Effector memory CD8-positive, alpha-beta T cell (primary cell): ENCODE measurements at regions not wholly inside any gene's neighbourhood (a gene's known extent, or its start where the extent isn't known, plus 50 kb on each side); places are given as distances from the start of the nearest gene placed in this dataset.

Experiments
- ATAC-seq: fragments of 150-1000 bp; cut with Tn5 transposase; replicated peaks from 2 replicates; pipeline ENCODE4 v1.10.0; 2021; ENCODE audit warnings: mild to moderate bottlenecking, moderate library complexity
- DNase-seq, 3 experiments: peaks; one replicate each; pipeline ENCODE4 v3.0.0; 2021
- H3K27ac Mint-ChIP-seq, 2 donors: one replicate each; pipeline ENCODE4 v1.8.0; 2022; ENCODE audit warnings: mild to moderate bottlenecking in 2 of 2, mixed read lengths in 2 of 2, moderate library complexity in 2 of 2
- H3K27me3 Mint-ChIP-seq, 2 donors: one replicate each; pipeline ENCODE4 v1.8.0; 2022; ENCODE audit warnings: mixed read lengths in 2 of 2
- H3K36me3 Mint-ChIP-seq: one replicate; pipeline ENCODE4 v1.8.0; 2022; ENCODE audit warnings: mild to moderate bottlenecking, moderate library complexity, mixed read lengths; ENCODE audit not compliant: insufficient read depth
- H3K4me1 Mint-ChIP-seq, 2 donors: one replicate each; pipeline ENCODE4 v1.8.0; 2022; ENCODE audit warnings: low read depth in 2 of 2, mixed read lengths in 2 of 2
- H3K4me3 Mint-ChIP-seq, 2 donors: one replicate each; pipeline ENCODE4 v1.8.0; 2022; ENCODE audit warnings: mild to moderate bottlenecking in 2 of 2, mixed read lengths in 2 of 2, moderate library complexity in 2 of 2
- H3K9me3 Mint-ChIP-seq, 2 donors: one replicate each; pipeline ENCODE4 v1.8.0; 2022; ENCODE audit warnings: mixed read lengths in 2 of 2

DNA sequence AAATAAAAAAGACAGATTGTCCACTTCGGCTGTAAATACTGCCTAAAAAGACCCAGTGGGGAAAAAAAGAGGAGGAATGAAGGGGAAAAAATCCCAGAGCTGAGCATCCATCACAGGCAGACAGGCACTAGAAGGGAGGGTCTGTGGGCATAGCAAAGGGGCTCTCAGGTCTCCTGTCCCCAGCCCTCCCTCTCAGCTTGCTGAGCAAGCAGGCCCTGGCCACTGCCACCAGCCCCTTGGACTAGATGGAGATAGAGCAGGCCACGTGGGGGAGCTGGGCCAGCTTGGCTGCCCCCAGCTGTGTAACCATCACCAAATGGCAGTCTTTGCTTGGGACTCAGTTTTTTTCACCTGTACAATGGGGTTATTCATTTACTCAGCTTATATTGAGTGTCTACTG is 141.6 kb upstream of the UNC5B start:
- Mint-ChIP-seq H3K27ac (no peak overlapping the region), H3K4me1 (no peaks in the 10 kb centered on the region), H3K36me3 (no peaks in the 10 kb centered on the region), H3K9me3 (no peaks in the 10 kb centered on the region), H3K4me3 (no peak overlapping the region), H3K27me3 (peaks cover 18 to 27% of the 10 kb centered on the region in 2 donors)
- ATAC-seq (no peak), DNase-seq (no peak)

DNA sequence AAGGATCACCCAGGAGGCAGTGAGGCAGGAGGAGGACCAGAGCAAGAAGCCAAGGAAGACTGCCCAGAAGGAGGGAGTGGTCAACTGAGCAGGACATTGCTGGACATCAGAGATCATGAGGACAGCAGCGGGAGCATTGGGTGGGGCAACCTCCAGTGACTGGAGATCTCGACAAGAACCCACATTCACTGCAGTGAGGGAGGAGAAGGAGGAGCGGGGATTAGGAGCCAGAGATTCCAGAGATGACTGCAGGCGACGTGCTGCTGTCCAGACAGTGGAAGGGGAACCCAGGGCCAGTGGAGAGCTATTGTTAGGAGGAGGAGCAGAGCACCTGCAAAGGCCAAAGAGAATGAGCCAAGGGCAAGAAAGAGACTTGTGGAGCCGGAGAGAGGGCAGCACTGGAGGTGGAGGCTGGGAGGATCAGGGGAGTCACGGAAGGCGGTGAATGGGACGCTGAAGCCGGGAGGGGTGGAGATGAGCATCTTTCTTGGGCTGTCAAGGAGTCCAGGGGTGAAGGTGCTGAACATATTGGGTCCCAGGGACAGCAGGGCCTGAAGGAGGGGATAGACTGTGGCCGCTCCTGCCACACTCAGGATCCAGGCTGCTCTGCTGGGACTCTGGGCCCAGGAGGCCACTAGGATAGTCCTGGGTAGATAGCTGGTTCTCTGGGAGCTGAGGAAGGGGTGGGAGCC is 140.1 kb upstream of the UNC5B start:
- Mint-ChIP-seq H3K9me3 (no peaks in the 10 kb centered on the region), H3K4me1 (no peaks in the 10 kb centered on the region), H3K36me3 (no peaks in the 10 kb centered on the region), H3K4me3 (no peak overlapping the region), H3K27me3 (peaks cover 18 to 30% of the 10 kb centered on the region in 2 donors), H3K27ac (no peak overlapping the region)
- no peak for ATAC-seq
- no peak for DNase-seq

DNA sequence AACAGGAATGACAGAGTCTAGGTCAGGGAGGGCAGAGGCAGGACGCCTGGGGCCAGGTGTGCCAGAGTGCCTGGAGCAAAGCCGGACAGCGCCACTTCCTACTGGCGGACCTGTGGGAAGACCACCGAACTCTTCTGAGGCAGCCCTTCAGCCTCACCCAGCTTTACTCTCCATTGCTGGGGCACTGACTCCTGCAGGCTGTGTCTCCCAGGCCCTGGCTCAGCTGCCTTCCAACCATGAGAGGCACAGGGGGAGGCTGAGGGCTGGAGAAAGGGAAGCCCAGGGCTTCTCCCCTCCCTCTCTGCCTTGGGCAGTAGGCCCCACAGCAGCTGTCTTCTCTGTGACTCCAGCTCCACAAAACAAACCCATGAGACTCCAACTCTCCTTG is 139.6 kb upstream of the UNC5B start:
- Mint-ChIP-seq H3K27ac (no peak overlapping the region), H3K27me3 (peaks cover 18 to 35% of the 10 kb centered on the region in 2 donors), H3K4me3 (no peak overlapping the region), H3K36me3 (no peaks in the 10 kb centered on the region), H3K4me1 (no peaks in the 10 kb centered on the region), H3K9me3 (no peaks in the 10 kb centered on the region)
- DNase-seq (no peak), ATAC-seq (no peak)

DNA sequence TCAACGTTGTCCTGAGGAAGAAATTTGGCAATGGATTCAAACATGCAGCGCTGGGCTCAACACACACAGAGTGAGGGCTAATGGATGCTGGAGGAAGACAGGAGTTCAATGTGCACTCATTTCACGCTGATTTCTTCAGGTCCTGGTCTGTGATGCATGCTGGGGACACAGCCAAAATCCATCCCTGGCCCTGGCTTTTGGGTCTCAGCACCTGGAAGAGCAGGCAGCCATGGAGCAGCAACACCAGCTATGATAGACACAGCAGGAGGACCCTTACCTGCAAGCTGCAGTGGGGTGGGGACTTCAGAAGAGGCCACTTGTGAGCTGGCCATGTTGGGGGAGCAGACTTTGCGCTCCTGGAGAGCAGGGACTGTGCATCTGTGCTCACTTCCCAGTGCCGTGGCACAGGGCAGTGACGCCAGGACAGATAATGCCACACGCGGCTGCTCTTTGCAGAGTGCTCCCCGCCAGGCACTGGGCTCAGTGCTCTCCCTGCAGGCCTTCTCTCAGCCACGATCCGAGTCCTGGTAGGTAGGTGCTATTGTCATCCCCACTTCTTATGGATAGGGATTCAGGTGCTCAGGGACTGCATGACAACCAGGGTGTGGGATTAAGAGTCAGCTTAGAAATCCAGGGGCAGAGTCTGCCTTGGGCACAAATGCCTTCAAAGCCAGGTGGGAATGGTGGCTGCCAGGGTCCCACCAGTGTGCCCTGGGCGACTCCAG is 138.8 kb upstream of the UNC5B start:
- no peak for ATAC-seq
- Mint-ChIP-seq H3K4me3 (no peak overlapping the region), H3K27me3 (peaks cover 18 to 42% of the 10 kb centered on the region in 2 donors), H3K9me3 (no peaks in the 10 kb centered on the region), H3K27ac (no peak overlapping the region), H3K4me1 (no peaks in the 10 kb centered on the region), H3K36me3 (no peaks in the 10 kb centered on the region)
- no peak for DNase-seq

DNA sequence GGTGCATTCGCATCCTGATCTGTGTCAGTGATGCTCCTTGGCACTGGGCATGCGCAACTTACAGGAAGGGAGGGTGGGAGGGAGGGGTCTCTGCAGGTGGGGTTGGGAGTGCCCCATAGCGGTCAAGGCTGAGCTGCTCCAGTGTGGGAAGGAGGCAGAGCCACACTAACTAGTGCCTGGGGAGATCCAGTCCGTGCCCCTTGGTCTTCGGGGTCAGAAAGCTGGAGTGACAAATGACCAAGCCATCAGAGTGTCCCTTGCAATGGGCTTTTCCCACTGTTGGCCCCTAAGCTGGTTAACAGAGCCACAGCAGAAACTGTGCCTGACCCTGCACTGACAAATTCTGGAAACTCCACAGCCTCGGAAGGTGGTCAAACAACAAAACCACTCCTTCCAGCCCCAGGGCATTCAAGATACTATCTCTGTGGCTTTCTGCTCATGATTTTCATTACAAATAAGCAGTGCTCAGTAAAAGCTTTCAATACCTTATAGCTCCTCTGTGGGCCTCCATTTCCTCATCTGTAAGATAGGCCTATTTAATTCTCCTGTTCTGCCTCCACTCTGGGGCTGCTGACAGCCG is 138.1 kb upstream of the UNC5B start:
- Mint-ChIP-seq H3K36me3 (no peaks in the 10 kb centered on the region), H3K27ac (no peak overlapping the region), H3K4me3 (no peak overlapping the region), H3K4me1 (no peaks in the 10 kb centered on the region), H3K9me3 (no peaks in the 10 kb centered on the region), H3K27me3 (peaks cover 18 to 48% of the 10 kb centered on the region in 2 donors)
- ATAC-seq (no peak), DNase-seq (no peak)

DNA sequence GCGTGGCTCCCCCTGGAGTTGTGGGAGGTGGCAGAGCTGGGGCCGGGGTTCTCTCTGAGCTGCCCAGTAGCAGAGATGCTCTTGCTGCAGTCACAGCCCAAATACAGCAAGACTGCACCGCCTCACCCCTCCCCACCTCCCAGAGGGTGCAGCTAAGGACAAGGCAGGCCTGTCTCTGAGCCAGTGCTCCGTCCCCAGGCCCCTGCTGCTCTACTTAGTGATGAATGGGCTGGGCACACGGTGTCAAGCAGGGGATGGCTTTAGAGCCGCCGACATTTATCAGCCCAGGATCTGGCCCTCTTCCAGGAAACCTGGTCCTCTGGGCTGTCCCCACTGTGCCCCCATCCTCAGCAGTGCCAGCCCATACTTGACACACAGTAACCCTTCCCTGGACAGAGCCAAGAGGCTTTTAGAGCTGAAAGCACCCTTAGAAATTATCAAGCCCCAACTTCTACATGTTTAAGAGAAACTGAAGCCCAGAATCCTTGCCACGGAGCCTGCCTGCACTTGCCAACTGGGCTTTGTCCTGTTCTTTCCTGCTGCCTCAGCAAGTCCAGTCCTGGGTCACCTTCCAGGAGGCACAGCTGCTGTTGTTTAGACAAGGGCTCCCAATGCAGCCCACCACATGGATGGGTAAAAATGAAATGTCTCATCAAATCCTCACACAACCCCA is 137.1 kb upstream of the UNC5B start:
- no peak for DNase-seq
- no peak for ATAC-seq
- no peaks in the 10 kb centered on the region for H3K36me3 Mint-ChIP-seq
- H3K27ac Mint-ChIP-seq, result no peak overlapping the region
- H3K4me3 Mint-ChIP-seq, result no peak overlapping the region
- H3K27me3 Mint-ChIP-seq, result peaks cover 18 to 51% of the 10 kb centered on the region in 2 donors
- H3K4me1 Mint-ChIP-seq, result no peaks in the 10 kb centered on the region
- no peaks in the 10 kb centered on the region for H3K9me3 Mint-ChIP-seq

DNA sequence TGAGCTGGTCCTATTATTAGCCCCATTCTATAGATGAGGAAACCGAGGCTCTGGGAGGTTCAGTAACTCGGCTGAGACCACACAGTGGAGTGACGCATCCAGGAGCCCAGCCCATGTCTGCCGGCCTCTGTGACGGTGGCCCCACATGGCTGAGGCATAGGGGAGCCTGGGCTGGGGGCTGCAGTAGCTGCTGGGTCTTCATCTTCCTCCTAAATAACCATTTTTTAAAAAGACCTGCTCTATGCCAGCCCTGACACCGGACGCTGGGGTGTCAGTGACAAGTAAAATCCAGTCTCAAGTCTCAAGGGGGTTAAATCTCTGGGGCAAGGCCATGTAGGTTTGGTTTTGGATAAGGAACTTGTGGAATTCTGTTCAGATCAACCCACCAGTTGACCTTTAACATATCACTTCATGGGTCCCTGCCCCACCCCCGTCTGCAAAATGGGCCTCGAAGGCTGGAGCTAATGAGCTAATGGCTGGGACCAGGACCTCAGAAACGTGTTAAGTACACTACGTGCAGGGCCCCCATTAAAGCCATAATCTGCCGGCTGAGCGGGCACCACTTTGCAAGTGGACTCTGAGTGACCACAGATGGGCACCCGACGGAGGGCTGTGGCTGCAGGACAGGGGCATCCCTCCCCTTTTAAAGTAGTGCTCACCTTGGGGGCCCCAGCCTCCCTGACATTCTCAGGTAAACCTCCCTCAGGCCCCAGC is 136.5 kb upstream of the UNC5B start:
- Mint-ChIP-seq H3K36me3 (no peaks in the 10 kb centered on the region), H3K27me3 (peaks cover 17 to 50% of the 10 kb centered on the region in 2 donors), H3K27ac (no peak overlapping the region), H3K4me1 (no peaks in the 10 kb centered on the region), H3K4me3 (no peak overlapping the region), H3K9me3 (no peaks in the 10 kb centered on the region)
- DNase-seq (no peak), ATAC-seq (no peak)

DNA sequence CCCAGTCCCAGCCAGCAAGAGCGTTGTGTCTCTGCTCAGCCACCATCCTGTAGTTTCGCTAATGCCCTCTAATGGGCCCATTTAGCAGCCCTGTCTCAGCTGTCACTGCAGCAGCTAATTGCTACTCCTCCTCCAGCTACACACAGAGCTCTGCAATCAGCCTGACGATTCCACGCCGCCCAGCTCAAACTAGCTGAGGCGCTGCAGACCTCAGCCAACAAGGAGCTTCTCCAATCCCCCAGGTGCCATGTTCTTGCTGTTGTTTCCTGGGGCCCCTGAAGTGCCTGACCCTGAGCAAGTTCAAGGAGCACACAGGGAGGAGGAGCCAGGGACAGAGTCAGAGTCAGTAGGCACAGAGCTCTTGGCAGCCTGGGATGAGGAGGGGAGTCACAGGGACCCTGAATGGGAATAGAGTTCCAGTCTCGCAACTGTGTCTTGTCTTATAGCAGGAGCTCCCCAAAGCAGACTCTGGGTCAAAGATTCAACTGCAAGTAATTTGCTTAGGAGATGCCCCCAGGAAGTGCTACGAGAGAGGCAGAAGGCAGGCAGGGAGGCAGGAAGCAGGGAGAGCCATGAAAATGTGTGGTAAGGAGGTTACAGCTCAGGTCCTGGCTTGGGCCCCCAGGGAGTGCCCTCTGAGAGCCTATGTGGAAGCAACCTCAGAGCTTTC is 135.8 kb upstream of the UNC5B start:
- H3K27ac Mint-ChIP-seq, result no peak overlapping the region
- ATAC-seq, result no peak
- H3K36me3 Mint-ChIP-seq, result no peaks in the 10 kb centered on the region
- H3K27me3 Mint-ChIP-seq, result peaks cover 10 to 50% of the 10 kb centered on the region in 2 donors
- no peaks in the 10 kb centered on the region for H3K9me3 Mint-ChIP-seq
- no peak overlapping the region for H3K4me3 Mint-ChIP-seq
- DNase-seq, result no peak
- no peaks in the 10 kb centered on the region for H3K4me1 Mint-ChIP-seq

DNA sequence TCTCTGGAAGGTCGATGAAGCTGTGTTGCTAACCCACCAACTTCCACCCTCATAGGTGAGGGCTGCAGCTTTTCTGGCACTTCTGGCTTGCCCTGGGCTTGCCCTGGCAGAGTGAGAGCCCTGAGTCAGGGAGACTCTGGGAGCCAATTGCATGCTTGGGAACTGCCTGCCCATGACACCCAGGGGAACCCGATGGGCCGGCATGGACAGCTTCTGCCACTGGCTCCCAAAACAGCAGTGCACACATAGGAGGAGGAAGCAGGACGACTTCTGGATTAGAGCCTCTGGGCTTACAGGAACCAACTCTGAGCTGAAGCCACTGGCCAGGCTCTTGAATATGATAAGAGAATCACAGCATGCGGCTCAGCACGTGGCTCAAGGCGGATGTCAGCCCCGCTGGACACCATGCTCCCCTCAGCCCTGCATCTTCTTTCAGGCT is 135.2 kb upstream of the UNC5B start:
- peaks cover 2% of the 10 kb centered on the region for H3K36me3 Mint-ChIP-seq
- peaks cover 4 to 45% of the 10 kb centered on the region in 2 donors for H3K27me3 Mint-ChIP-seq
- H3K4me1 Mint-ChIP-seq, result no peaks in the 10 kb centered on the region
- no peaks in the 10 kb centered on the region for H3K9me3 Mint-ChIP-seq
- no peak overlapping the region for H3K4me3 Mint-ChIP-seq
- H3K27ac Mint-ChIP-seq, result no peak overlapping the region
- DNase-seq (no peak), ATAC-seq (no peak)

DNA sequence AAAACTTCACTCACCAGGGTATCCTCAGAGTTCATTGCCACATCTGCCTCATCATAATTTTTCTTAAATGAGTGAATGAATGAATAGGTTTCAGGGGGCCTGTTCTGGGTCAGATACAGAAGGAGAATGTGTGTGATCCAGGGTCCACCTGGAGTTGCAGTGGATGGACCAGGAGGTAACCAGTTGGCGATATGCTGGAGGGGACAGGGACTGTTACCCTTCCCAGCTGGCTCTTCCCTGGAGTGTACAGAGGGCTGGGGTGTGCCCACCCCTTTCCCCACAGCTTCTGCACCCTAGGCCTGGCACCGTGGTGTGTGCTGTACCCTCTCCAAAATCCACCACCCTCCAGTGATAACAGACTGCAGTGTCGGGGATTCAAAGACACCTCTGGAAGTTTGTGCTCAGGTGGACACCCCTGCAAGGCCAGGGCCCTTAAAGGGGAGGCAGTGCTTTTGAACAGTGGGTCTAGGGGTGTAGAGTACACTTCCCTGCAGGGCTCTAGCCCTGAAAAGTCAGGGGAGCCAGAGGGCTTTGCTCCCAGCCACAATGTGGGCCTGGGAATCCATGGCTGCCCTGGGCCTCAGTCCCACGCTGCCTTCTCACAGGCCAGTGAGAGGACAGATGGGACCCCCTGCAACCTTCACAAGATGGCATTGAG is 134.4 kb upstream of the UNC5B start:
- Mint-ChIP-seq H3K4me3 (no peak overlapping the region), H3K27me3 (peaks cover 0 to 40% of the 10 kb centered on the region in 2 donors), H3K9me3 (no peaks in the 10 kb centered on the region), H3K27ac (no peak overlapping the region), H3K36me3 (peaks cover 2% of the 10 kb centered on the region), H3K4me1 (no peaks in the 10 kb centered on the region)
- no peak for DNase-seq
- no peak for ATAC-seq

DNA sequence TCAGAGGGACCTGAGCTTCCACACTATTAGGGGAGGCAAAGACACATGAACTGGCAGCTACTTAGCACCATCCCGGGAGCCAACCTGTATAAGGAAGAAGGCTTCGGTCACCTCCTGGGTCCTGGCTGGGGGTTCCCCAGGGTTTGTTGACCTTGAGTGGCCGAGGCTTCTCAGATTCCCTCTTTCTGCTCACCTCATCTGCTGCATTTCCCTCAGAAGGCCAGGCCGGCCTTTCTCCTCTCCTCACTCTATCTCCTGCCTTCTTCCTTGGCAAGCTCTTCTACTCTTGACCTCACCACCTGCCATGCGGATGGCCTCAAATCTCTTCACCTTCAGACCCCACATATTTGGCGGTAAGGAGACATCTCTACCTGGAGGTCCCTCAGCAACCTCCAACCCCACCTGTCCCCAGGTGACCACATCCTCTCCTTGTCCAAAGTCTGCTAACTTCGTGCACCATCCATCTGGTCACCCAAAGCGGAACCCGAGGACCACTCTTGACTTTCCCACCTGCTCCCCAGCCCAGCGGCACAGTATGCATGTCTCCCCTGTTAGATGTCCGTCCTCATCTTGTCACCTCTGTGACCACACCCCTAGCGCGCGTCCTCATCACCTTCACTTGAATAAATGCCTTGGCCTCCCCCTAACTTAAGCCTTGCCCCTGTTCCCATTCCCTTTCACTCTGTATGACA is 133.8 kb upstream of the UNC5B start:
- no peak overlapping the region for H3K4me3 Mint-ChIP-seq

DNA sequence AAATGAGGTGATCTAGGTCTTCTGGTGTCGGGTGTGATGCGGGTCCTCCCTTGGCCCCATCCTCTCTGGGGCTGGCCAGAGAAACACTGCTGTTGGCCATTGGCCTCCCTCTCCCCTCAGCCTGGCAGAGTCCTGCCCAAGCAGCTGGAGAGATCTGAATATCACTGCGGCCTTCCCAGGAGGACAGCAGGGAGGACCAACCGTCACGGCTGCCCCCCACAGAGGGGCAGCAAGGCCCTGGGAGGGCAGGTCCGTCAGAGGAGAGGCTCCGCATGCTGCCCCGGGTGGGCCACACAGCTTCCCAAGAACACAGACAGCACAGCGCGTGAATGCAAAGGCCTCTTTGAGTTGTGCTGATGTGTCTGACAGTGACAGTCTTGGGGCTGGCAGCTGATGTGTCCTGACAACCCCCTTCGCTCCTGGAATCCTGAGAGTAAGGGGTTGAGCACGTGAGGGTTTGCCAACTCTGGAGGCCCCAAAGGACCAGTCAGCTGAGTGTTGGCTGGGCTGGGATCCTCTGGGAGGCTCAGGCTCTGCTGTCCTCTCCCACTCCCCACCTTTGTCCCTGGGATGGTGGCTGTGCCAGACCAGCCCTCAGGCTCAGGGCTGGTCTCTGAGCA is 132.5 kb upstream of the UNC5B start:
- H3K27me3 Mint-ChIP-seq, result peaks cover 0 to 40% of the 10 kb centered on the region in 2 donors
- no peaks in the 10 kb centered on the region for H3K9me3 Mint-ChIP-seq
- H3K4me1 Mint-ChIP-seq, result no peaks in the 10 kb centered on the region

More for the DNA sequence above, 133.8 kb upstream of the UNC5B start:
- Mint-ChIP-seq H3K36me3 (peaks cover 2% of the 10 kb centered on the region), H3K27ac (no peak overlapping the region), H3K9me3 (no peaks in the 10 kb centered on the region), H3K4me1 (no peaks in the 10 kb centered on the region), H3K27me3 (peaks cover 0 to 40% of the 10 kb centered on the region in 2 donors)
- DNase-seq (no peak), ATAC-seq (no peak)

More for the DNA sequence above, 132.5 kb upstream of the UNC5B start:
- H3K36me3 Mint-ChIP-seq, result peaks cover 2% of the 10 kb centered on the region
- no peak overlapping the region for H3K27ac Mint-ChIP-seq
- ATAC-seq (no peak), DNase-seq (no peak)
- no peak overlapping the region for H3K4me3 Mint-ChIP-seq
